Tibial nerve (tissue), 4 donors: ENCODE measurements at regions not wholly inside any gene's neighbourhood (a gene's known extent, or its start where the extent isn't known, plus 50 kb on each side); places are given as distances from the start of the nearest gene placed in this dataset.

Experiments
- EP300 ChIP-seq, 2 donors: sonication (generic); formaldehyde crosslinking; IDR thresholded peaks; one replicate each; pipeline ENCODE4 v1.6.1; 2017; ENCODE audit warnings: antibody characterized with exemption in 2 of 2, mild to moderate bottlenecking in 1 of 2
- POLR2A ChIP-seq, 2 donors: fragments of 450-650 bp; IDR thresholded peaks; one replicate each; pipeline ENCODE4 v1.6.1; 2017; ENCODE audit warnings: antibody characterized with exemption in 2 of 2, mild to moderate bottlenecking in 2 of 2, moderate library complexity in 2 of 2
- TF ChIP-seq, protein P1 (sequence below), 5 experiments: fragments of 200-600 bp in 3 of 5; fragments of 450-650 bp in 2 of 5; sonication (generic) in 3 of 5; IDR thresholded peaks; one replicate each; pipeline ENCODE4 v1.5.1; 2016 to 2019; ENCODE audit warnings: antibody characterized with exemption in 5 of 5, mild to moderate bottlenecking in 3 of 5, moderate library complexity in 2 of 5

DNA sequence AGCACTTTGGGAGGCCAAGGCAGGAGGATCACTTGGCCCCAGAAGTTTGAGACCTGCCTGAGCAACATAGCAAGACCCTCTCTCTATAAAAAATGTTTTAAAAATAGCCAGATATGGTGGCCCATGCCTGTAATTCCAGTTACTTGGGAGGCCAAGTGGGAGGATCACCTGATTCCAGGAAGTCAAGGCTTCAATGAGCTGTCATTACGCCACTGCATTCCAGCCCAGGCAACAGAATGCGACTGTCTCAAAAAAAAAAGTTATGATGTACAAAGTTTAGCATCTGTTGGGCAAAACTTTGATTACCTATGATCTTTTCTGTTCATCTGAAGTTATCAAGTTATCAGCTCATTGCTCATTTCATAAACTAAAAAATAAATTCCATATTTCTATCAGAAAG, 504.1 kb upstream of the PKDCC start:
- TF ChIP-seq, protein P1, sequence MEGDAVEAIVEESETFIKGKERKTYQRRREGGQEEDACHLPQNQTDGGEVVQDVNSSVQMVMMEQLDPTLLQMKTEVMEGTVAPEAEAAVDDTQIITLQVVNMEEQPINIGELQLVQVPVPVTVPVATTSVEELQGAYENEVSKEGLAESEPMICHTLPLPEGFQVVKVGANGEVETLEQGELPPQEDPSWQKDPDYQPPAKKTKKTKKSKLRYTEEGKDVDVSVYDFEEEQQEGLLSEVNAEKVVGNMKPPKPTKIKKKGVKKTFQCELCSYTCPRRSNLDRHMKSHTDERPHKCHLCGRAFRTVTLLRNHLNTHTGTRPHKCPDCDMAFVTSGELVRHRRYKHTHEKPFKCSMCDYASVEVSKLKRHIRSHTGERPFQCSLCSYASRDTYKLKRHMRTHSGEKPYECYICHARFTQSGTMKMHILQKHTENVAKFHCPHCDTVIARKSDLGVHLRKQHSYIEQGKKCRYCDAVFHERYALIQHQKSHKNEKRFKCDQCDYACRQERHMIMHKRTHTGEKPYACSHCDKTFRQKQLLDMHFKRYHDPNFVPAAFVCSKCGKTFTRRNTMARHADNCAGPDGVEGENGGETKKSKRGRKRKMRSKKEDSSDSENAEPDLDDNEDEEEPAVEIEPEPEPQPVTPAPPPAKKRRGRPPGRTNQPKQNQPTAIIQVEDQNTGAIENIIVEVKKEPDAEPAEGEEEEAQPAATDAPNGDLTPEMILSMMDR (IDR thresholded peaks at IDR 0.05): no peak
- TF ChIP-seq POLR2A (IDR thresholded peaks at IDR 0.05) (no peak), EP300 (IDR thresholded peaks at IDR 0.05) (no peak)
